ENCODE measurements at regions not wholly inside any gene's neighbourhood (a gene's known extent, or its start where the extent isn't known, plus 50 kb on each side); places are given as distances from the start of the nearest gene placed in this dataset.

DNA sequence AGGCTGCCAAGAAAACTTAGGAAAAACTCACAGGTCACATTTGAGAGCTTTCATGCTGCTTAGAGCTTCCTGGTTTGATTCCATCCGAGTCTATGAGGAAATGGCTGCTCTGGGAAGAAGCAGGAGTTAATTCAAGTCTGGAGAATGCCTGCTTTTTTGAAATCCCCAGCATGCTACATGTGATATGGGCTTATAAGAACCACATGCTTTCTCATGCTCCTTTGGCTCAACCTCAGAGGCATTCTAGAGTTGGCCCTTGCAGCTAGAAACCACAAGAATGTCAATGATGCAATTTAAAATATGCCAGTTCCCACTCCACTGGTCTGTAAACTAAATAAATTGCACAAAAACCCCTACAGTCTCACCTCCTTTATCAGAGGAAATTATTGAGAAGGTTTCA lies 142.9 kb upstream of the OLIG3 start:
- Histone ChIP-seq H3K9me3 (ENCODE audit: control insufficient read depth, insufficient read depth, low read length) (no peaks in the 10 kb centered on the region), H2BK15ac (ENCODE audit: low read depth, low read length) (no peak overlapping the region), H3K36me3 (ENCODE audit: control insufficient read depth, insufficient read depth, low read length) (no peaks in the 10 kb centered on the region), H4K20me1 (ENCODE audit: insufficient read depth, low read length) (no peaks in the 10 kb centered on the region), H3K4ac (ENCODE audit: low read depth, low read length) (no peak overlapping the region), H4K5ac (ENCODE audit: low read depth, low read length) (no peak overlapping the region), H3K4me2 (ENCODE audit: low read depth, low read length) (no peak overlapping the region; the same call in 1 of the 2 replicates), H2AK5ac (ENCODE audit: low read depth, low read length) (no peak overlapping the region), H2AK9ac (replicated peaks; ENCODE audit: low read depth, low read length, poor library complexity) (no peak overlapping the region), H3K79me1 (ENCODE audit: low read depth in 1 of 2, low read length in 2 of 2) (no peaks in the 10 kb centered on the region), H2AFZ (replicated peaks; ENCODE audit: low read length, poor library complexity) (no peak overlapping the region), H3K18ac (ENCODE audit: low read depth, low read length) (no peak overlapping the region), H3K4me1 (ENCODE audit: control insufficient read depth, insufficient read depth, low read length) (no peaks in the 10 kb centered on the region), H3K27ac (ENCODE audit: insufficient read depth, low read length) (no peak overlapping the region), H3K56ac (ENCODE audit: extremely low read depth, insufficient read depth, low read length) (no peak overlapping the region), H3K9me1 (ENCODE audit: insufficient read depth, low read length) (no peaks in the 10 kb centered on the region), H2BK120ac (ENCODE audit: low read depth, low read length) (no peak overlapping the region), H2BK20ac (ENCODE audit: low read depth, low read length) (no peak overlapping the region), H4K91ac (ENCODE audit: insufficient read depth, low read depth, low read length) (no peak overlapping the region), H3K4me3 (ENCODE audit: insufficient read depth, low read depth, low read length) (no peak overlapping the region), H4K8ac (ENCODE audit: low read depth in 2 of 2, low read length in 2 of 2) (no peak overlapping the region), H3K9ac (ENCODE audit: low read depth, low read length) (no peak overlapping the region), H3K27me3 (ENCODE audit: control insufficient read depth, insufficient read depth, low read length) (peaks cover 20% of the 10 kb centered on the region), H2BK5ac (ENCODE audit: low read depth, low read length, poor library complexity, severe bottlenecking) (no peak overlapping the region), H3K14ac (replicated peaks; ENCODE audit: low read depth, low read length) (no peak overlapping the region), H3K23ac (ENCODE audit: low read depth, low read length) (no peak overlapping the region)
- no CpG with 5 or more reads among the region's 1 CpG for WGBS, 2 experiments (ENCODE audit: extremely low coverage in 2 of 2, insufficient read length in 1 of 2)
- dilution Hi-C loops (cut with HindIII; ENCODE audit: low sequenced_read_pairs, unreplicated experiment): no loop called here
- TF ChIP-seq MXI1 (IDR thresholded peaks at IDR 0.05; ENCODE audit: borderline replicate concordance, low read depth, low read length) (peak; percentile 61; the same call in 1 of the 2 replicates), MAFK (IDR thresholded peaks at IDR 0.05; ENCODE audit: low read depth, low read length) (no peak), MAZ (IDR thresholded peaks at IDR 0.05; ENCODE audit: borderline replicate concordance, low read depth, low read length) (no peak), CEBPB (IDR thresholded peaks at IDR 0.05; ENCODE audit: low read depth, low read length) (peak; percentile 85)
- TF ChIP-seq, protein P1, sequence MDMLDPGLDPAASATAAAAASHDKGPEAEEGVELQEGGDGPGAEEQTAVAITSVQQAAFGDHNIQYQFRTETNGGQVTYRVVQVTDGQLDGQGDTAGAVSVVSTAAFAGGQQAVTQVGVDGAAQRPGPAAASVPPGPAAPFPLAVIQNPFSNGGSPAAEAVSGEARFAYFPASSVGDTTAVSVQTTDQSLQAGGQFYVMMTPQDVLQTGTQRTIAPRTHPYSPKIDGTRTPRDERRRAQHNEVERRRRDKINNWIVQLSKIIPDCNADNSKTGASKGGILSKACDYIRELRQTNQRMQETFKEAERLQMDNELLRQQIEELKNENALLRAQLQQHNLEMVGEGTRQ (IDR thresholded peaks at IDR 0.05; ENCODE audit: low read depth, low read length): peak; percentile 27; the same call in 1 of the 2 replicates
- TF ChIP-seq, protein P2, sequence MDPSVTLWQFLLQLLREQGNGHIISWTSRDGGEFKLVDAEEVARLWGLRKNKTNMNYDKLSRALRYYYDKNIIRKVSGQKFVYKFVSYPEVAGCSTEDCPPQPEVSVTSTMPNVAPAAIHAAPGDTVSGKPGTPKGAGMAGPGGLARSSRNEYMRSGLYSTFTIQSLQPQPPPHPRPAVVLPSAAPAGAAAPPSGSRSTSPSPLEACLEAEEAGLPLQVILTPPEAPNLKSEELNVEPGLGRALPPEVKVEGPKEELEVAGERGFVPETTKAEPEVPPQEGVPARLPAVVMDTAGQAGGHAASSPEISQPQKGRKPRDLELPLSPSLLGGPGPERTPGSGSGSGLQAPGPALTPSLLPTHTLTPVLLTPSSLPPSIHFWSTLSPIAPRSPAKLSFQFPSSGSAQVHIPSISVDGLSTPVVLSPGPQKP (IDR thresholded peaks at IDR 0.05; ENCODE audit: borderline replicate concordance, low read depth, low read length): no peak
- peak; percentile 91 for DNase-seq
- ChIA-PET POLR2A (ENCODE audit: unreplicated experiment) (no interaction called here), CTCF (no interaction called here)
- ATAC-seq (ENCODE audit: low read depth): peak; percentile 72
- intact Hi-C loops (cut with micrococcal nuclease): loop anchor here (5.0 kb wide), 1 partner anchor 790 kb away; no protein-coding TSS in a partner anchor
- BruUV-seq (replicated peaks): no TSS peak
- in situ Hi-C loops (cut with MboI; ENCODE audit: low sequenced_read_pairs): no loop called here
